WTC11 (cell line): ENCODE measurements at regions not wholly inside any gene's neighbourhood (a gene's known extent, or its start where the extent isn't known, plus 50 kb on each side); places are given as distances from the start of the nearest gene placed in this dataset.

Experiments used
- ATAC-seq: fragments of 200-7000 bp; cut with Tn5 transposase; 2 replicates; pipeline ENCODE4 v1.10.0; 2021; ENCODE audit warnings: mild to moderate bottlenecking, moderate library complexity
- CTCF ChIA-PET: fragments of 300-600 bp; sonication (Branson Sonifier 250); formaldehyde crosslinking; loops from one replicate; lab custom pipeline; 2021; ENCODE audit warnings: antibody characterized with exemption; lab: Charles Lee
- POLR2A ChIA-PET: fragments of 350-600 bp; sonication (Branson Sonifier 250); formaldehyde crosslinking; loops from one replicate; lab custom pipeline; 2021; ENCODE audit warnings: antibody characterized with exemption; lab: Charles Lee
- DNase-seq: peaks from one replicate; pipeline ENCODE4 v3.0.0; 2021; ENCODE audit warnings: low spot score
- H3K27ac Mint-ChIP-seq: 2 replicates; pipeline ENCODE4 v1.8.0; 2021; ENCODE audit warnings: mixed read lengths
- H3K27me3 Mint-ChIP-seq: 2 replicates; pipeline ENCODE4 v1.8.0; 2021; ENCODE audit warnings: low read depth, mild to moderate bottlenecking, moderate library complexity, mixed read lengths
- H3K36me3 Mint-ChIP-seq: 2 replicates; pipeline ENCODE4 v1.8.0; 2021; ENCODE audit warnings: mixed read lengths
- H3K4me1 Mint-ChIP-seq: 2 replicates; pipeline ENCODE4 v1.8.0; 2022; ENCODE audit warnings: mixed read lengths
- H3K4me3 Mint-ChIP-seq: 2 replicates; pipeline ENCODE4 v1.8.0; 2021; ENCODE audit warnings: mild to moderate bottlenecking, moderate library complexity, mixed read lengths
- H3K9me3 Mint-ChIP-seq: 2 replicates; pipeline ENCODE4 v1.8.0; 2021; ENCODE audit warnings: mixed read lengths
- FOXK1 ChIP-seq: sonication (generic); formaldehyde crosslinking; IDR thresholded peaks from 2 replicates; pipeline ENCODE4 v1.8.0; 2022; ENCODE audit warnings: mild to moderate bottlenecking, moderate library complexity, missing genetic modification reagents
- HMGA2 ChIP-seq: fragments of 250-450 bp; sonication (Bioruptor Pico); IDR thresholded peaks from 2 replicates; pipeline ENCODE4 v1.4.0; 2021; ENCODE audit warnings: mild to moderate bottlenecking, moderate library complexity
- KAT7 ChIP-seq: sonication (generic); formaldehyde crosslinking; IDR thresholded peaks from 2 replicates; pipeline ENCODE4 v1.8.1; 2023; ENCODE audit warnings: missing genetic modification reagents, mild to moderate bottlenecking, borderline replicate concordance
- MYBL2 ChIP-seq: sonication (generic); formaldehyde crosslinking; IDR thresholded peaks from 2 replicates; pipeline ENCODE4 v1.8.1; 2023; ENCODE audit warnings: mild to moderate bottlenecking, moderate library complexity, missing genetic modification reagents
- NR1H2 ChIP-seq: sonication (generic); formaldehyde crosslinking; IDR thresholded peaks from 2 replicates; pipeline ENCODE4 v1.9.0; 2021; ENCODE audit warnings: mild to moderate bottlenecking, moderate library complexity, missing genetic modification reagents
- RELA ChIP-seq: sonication (generic); formaldehyde crosslinking; IDR thresholded peaks from 2 replicates; pipeline ENCODE4 v1.8.1; 2022; ENCODE audit warnings: missing genetic modification reagents, mild to moderate bottlenecking, borderline replicate concordance
- RORB ChIP-seq: fragments of 250-450 bp; sonication (Bioruptor Pico); IDR thresholded peaks from 2 replicates; pipeline ENCODE4 v1.9.0; 2021; ENCODE audit warnings: mild to moderate bottlenecking
- ZBTB21 ChIP-seq: sonication (generic); formaldehyde crosslinking; IDR thresholded peaks from 2 replicates; pipeline ENCODE4 v1.8.1; 2023; ENCODE audit warnings: mild to moderate bottlenecking, missing genetic modification reagents, borderline replicate concordance
- ZNF263 ChIP-seq: sonication (generic); formaldehyde crosslinking; IDR thresholded peaks from 2 replicates; pipeline ENCODE4 v1.8.1; 2022; ENCODE audit warnings: low read depth, mild to moderate bottlenecking, moderate library complexity, missing genetic modification reagents
- ZNF671 ChIP-seq: fragments of 250-450 bp; sonication (Bioruptor Pico); IDR thresholded peaks from 2 replicates; pipeline ENCODE4 v1.8.0; 2021; ENCODE audit warnings: mild to moderate bottlenecking
- TF ChIP-seq, protein P1 (sequence below): sonication (generic); formaldehyde crosslinking; IDR thresholded peaks from 2 replicates; pipeline ENCODE4 v1.8.0; 2023; ENCODE audit warnings: mild to moderate bottlenecking, missing genetic modification reagents
- TF ChIP-seq, protein P2 (sequence below): fragments of 250-450 bp; sonication (Bioruptor Pico); IDR thresholded peaks from 2 replicates; pipeline ENCODE4 v1.9.0; 2021; ENCODE audit warnings: mild to moderate bottlenecking, borderline replicate concordance
- TF ChIP-seq, protein P3 (sequence below): sonication (generic); formaldehyde crosslinking; IDR thresholded peaks from 2 replicates; pipeline ENCODE4 v1.8.0; 2022; ENCODE audit warnings: mild to moderate bottlenecking, missing genetic modification reagents
- TF ChIP-seq, protein P4 (sequence below): sonication (generic); formaldehyde crosslinking; conservative IDR thresholded peaks from 2 replicates; pipeline ENCODE4 v1.8.1; 2023; ENCODE audit warnings: mild to moderate bottlenecking, low read depth, missing genetic modification reagents, moderate library complexity
- TF ChIP-seq, protein P5 (sequence below): sonication (generic); formaldehyde crosslinking; IDR thresholded peaks from 2 replicates; pipeline ENCODE4 v1.8.1; 2023; ENCODE audit warnings: mild to moderate bottlenecking, missing genetic modification reagents, borderline replicate concordance
- TF ChIP-seq, protein P6 (sequence below): sonication (generic); formaldehyde crosslinking; IDR thresholded peaks from 2 replicates; pipeline ENCODE4 v1.8.0; 2022; ENCODE audit warnings: mild to moderate bottlenecking, missing genetic modification reagents
- TF ChIP-seq, protein P7 (sequence below): sonication (generic); formaldehyde crosslinking; IDR thresholded peaks from 2 replicates; pipeline ENCODE4 v1.8.1; 2022; ENCODE audit warnings: mild to moderate bottlenecking, moderate library complexity, missing genetic modification reagents

DNA sequence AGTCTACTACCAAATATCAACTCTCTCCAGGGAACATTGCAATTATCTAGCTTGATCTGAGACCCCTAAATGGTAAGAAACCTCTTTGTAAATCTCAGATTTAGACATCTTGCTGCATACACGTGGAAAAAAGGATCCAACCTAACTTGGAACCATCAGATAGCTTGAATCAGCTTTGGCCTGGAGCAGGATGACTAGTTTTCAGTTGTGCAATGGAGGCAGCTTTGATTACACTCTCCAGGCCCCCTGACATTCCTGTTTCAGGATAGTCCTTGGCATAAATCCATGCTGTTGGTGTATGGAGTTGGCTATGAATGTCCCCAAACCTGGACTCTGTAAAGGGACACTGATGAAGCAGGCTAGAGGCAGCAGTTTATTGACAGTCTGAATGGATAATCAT is 1061.9 kb upstream of the TENM3 start:
- TF ChIP-seq ZBTB21 (CRISPR knock-in tag) (no peak), NR1H2 (CRISPR knock-in tag) (no peak), KAT7 (CRISPR knock-in tag) (no peak), HMGA2 (CRISPR knock-in tag) (no peak), RELA (no peak), ZNF263 (no peak)
- TF ChIP-seq, protein P1, sequence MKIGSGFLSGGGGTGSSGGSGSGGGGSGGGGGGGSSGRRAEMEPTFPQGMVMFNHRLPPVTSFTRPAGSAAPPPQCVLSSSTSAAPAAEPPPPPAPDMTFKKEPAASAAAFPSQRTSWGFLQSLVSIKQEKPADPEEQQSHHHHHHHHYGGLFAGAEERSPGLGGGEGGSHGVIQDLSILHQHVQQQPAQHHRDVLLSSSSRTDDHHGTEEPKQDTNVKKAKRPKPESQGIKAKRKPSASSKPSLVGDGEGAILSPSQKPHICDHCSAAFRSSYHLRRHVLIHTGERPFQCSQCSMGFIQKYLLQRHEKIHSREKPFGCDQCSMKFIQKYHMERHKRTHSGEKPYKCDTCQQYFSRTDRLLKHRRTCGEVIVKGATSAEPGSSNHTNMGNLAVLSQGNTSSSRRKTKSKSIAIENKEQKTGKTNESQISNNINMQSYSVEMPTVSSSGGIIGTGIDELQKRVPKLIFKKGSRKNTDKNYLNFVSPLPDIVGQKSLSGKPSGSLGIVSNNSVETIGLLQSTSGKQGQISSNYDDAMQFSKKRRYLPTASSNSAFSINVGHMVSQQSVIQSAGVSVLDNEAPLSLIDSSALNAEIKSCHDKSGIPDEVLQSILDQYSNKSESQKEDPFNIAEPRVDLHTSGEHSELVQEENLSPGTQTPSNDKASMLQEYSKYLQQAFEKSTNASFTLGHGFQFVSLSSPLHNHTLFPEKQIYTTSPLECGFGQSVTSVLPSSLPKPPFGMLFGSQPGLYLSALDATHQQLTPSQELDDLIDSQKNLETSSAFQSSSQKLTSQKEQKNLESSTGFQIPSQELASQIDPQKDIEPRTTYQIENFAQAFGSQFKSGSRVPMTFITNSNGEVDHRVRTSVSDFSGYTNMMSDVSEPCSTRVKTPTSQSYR (CRISPR knock-in tag), result no peak
- TF ChIP-seq, protein P2, sequence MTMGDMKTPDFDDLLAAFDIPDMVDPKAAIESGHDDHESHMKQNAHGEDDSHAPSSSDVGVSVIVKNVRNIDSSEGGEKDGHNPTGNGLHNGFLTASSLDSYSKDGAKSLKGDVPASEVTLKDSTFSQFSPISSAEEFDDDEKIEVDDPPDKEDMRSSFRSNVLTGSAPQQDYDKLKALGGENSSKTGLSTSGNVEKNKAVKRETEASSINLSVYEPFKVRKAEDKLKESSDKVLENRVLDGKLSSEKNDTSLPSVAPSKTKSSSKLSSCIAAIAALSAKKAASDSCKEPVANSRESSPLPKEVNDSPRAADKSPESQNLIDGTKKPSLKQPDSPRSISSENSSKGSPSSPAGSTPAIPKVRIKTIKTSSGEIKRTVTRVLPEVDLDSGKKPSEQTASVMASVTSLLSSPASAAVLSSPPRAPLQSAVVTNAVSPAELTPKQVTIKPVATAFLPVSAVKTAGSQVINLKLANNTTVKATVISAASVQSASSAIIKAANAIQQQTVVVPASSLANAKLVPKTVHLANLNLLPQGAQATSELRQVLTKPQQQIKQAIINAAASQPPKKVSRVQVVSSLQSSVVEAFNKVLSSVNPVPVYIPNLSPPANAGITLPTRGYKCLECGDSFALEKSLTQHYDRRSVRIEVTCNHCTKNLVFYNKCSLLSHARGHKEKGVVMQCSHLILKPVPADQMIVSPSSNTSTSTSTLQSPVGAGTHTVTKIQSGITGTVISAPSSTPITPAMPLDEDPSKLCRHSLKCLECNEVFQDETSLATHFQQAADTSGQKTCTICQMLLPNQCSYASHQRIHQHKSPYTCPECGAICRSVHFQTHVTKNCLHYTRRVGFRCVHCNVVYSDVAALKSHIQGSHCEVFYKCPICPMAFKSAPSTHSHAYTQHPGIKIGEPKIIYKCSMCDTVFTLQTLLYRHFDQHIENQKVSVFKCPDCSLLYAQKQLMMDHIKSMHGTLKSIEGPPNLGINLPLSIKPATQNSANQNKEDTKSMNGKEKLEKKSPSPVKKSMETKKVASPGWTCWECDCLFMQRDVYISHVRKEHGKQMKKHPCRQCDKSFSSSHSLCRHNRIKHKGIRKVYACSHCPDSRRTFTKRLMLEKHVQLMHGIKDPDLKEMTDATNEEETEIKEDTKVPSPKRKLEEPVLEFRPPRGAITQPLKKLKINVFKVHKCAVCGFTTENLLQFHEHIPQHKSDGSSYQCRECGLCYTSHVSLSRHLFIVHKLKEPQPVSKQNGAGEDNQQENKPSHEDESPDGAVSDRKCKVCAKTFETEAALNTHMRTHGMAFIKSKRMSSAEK (CRISPR knock-in tag), result no peak
- TF ChIP-seq, protein P3, sequence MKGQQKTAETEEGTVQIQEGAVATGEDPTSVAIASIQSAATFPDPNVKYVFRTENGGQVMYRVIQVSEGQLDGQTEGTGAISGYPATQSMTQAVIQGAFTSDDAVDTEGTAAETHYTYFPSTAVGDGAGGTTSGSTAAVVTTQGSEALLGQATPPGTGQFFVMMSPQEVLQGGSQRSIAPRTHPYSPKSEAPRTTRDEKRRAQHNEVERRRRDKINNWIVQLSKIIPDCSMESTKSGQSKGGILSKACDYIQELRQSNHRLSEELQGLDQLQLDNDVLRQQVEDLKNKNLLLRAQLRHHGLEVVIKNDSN (CRISPR knock-in tag), result no peak
- TF ChIP-seq, protein P4, sequence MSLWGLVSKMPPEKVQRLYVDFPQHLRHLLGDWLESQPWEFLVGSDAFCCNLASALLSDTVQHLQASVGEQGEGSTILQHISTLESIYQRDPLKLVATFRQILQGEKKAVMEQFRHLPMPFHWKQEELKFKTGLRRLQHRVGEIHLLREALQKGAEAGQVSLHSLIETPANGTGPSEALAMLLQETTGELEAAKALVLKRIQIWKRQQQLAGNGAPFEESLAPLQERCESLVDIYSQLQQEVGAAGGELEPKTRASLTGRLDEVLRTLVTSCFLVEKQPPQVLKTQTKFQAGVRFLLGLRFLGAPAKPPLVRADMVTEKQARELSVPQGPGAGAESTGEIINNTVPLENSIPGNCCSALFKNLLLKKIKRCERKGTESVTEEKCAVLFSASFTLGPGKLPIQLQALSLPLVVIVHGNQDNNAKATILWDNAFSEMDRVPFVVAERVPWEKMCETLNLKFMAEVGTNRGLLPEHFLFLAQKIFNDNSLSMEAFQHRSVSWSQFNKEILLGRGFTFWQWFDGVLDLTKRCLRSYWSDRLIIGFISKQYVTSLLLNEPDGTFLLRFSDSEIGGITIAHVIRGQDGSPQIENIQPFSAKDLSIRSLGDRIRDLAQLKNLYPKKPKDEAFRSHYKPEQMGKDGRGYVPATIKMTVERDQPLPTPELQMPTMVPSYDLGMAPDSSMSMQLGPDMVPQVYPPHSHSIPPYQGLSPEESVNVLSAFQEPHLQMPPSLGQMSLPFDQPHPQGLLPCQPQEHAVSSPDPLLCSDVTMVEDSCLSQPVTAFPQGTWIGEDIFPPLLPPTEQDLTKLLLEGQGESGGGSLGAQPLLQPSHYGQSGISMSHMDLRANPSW (CRISPR knock-in tag), result no peak
- Mint-ChIP-seq H3K4me3 (no peak overlapping the region), H3K27ac (no peak overlapping the region), H3K27me3 (peaks cover 10% of the 10 kb centered on the region), H3K9me3 (peaks cover 18% of the 10 kb centered on the region), H3K36me3 (peaks cover 6% of the 10 kb centered on the region), H3K4me1 (no peaks in the 10 kb centered on the region)
- DNase-seq (no peak), ATAC-seq (no peak)
- ChIA-PET POLR2A (no interaction called here), CTCF (no interaction called here)

DNA sequence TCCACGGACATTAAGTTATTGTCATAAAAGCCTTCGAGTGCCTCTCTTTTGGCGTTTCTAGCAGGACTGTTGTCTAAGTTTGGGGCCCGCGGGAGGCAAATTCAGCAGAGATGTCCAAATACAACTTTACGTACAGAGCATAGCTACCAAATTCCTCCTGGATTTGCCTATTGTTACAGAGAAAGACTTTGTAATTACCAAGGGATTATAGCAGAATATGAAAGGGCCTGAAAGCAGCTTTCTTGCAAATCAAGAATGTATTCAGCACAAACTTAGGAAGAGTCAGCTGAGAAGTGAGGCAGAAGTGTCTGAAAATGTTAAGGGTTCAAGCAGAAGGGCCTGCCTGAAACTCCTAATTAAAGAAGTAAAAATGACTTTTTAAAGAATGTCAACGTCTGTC is 1053.5 kb upstream of the TENM3 start:
- H3K9me3 Mint-ChIP-seq, result peaks cover 19% of the 10 kb centered on the region
- H3K4me3 Mint-ChIP-seq, result no peak overlapping the region
- peaks cover 4% of the 10 kb centered on the region for H3K27me3 Mint-ChIP-seq
- H3K36me3 Mint-ChIP-seq, result peaks cover 11% of the 10 kb centered on the region
- ATAC-seq (no peak), DNase-seq (no peak)
- TF ChIP-seq RORB (no peak), ZNF671 (CRISPR knock-in tag) (no peak), FOXK1 (no peak), MYBL2 (CRISPR knock-in tag) (no peak)
- TF ChIP-seq, protein P5, sequence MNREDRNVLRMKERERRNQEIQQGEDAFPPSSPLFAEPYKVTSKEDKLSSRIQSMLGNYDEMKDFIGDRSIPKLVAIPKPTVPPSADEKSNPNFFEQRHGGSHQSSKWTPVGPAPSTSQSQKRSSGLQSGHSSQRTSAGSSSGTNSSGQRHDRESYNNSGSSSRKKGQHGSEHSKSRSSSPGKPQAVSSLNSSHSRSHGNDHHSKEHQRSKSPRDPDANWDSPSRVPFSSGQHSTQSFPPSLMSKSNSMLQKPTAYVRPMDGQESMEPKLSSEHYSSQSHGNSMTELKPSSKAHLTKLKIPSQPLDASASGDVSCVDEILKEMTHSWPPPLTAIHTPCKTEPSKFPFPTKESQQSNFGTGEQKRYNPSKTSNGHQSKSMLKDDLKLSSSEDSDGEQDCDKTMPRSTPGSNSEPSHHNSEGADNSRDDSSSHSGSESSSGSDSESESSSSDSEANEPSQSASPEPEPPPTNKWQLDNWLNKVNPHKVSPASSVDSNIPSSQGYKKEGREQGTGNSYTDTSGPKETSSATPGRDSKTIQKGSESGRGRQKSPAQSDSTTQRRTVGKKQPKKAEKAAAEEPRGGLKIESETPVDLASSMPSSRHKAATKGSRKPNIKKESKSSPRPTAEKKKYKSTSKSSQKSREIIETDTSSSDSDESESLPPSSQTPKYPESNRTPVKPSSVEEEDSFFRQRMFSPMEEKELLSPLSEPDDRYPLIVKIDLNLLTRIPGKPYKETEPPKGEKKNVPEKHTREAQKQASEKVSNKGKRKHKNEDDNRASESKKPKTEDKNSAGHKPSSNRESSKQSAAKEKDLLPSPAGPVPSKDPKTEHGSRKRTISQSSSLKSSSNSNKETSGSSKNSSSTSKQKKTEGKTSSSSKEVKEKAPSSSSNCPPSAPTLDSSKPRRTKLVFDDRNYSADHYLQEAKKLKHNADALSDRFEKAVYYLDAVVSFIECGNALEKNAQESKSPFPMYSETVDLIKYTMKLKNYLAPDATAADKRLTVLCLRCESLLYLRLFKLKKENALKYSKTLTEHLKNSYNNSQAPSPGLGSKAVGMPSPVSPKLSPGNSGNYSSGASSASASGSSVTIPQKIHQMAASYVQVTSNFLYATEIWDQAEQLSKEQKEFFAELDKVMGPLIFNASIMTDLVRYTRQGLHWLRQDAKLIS, result no peak
- TF ChIP-seq, protein P6, sequence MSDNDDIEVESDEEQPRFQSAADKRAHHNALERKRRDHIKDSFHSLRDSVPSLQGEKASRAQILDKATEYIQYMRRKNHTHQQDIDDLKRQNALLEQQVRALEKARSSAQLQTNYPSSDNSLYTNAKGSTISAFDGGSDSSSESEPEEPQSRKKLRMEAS (CRISPR knock-in tag), result no peak
- TF ChIP-seq, protein P7, sequence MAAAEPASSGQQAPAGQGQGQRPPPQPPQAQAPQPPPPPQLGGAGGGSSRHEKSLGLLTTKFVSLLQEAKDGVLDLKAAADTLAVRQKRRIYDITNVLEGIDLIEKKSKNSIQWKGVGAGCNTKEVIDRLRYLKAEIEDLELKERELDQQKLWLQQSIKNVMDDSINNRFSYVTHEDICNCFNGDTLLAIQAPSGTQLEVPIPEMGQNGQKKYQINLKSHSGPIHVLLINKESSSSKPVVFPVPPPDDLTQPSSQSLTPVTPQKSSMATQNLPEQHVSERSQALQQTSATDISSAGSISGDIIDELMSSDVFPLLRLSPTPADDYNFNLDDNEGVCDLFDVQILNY (CRISPR knock-in tag), result no peak
- H3K4me1 Mint-ChIP-seq, result peaks cover 12% of the 10 kb centered on the region
- no peak overlapping the region for H3K27ac Mint-ChIP-seq
- ChIA-PET CTCF (no interaction called here), POLR2A (no interaction called here)
